HEK293 (cell line): ENCODE measurements at regions not wholly inside any gene's neighbourhood (a gene's known extent, or its start where the extent isn't known, plus 50 kb on each side); places are given as distances from the start of the nearest gene placed in this dataset.

Experiments
- HOXA7 ChIP-seq: sonication (generic); formaldehyde crosslinking; IDR thresholded peaks from 2 replicates; pipeline ENCODE4 v1.8.1; 2022; ENCODE audit warnings: missing genetic modification reagents, borderline replicate concordance
- HOXD13 ChIP-seq: sonication (generic); formaldehyde crosslinking; IDR thresholded peaks from 2 replicates; pipeline ENCODE4 v1.8.0; 2022; ENCODE audit warnings: missing genetic modification reagents, borderline replicate concordance
- MEIS1 ChIP-seq: sonication (generic); formaldehyde crosslinking; IDR thresholded peaks from 2 replicates; pipeline ENCODE4 v1.8.1; 2022; ENCODE audit warnings: missing genetic modification reagents, mild to moderate bottlenecking, borderline replicate concordance
- PRDM1 ChIP-seq: fragments of 450-650 bp; formaldehyde crosslinking; IDR thresholded peaks from 2 replicates; pipeline ENCODE4; 2016; ENCODE audit warnings: missing biosample characterization, missing genetic modification characterization
- TCF7L2 ChIP-seq: IDR thresholded peaks from 2 replicates; pipeline ENCODE4 v1.6.1; 2011; ENCODE audit warnings: low read depth, mild to moderate bottlenecking, inconsistent platforms, low read length, moderate library complexity, borderline replicate concordance
- ZNF274 ChIP-seq, 2 experiments: fragments of 200-500 bp in 1 of 2; fragments of 450-650 bp in 1 of 2; sonication (Bioruptor generic) in 1 of 2; formaldehyde crosslinking in 1 of 2; IDR thresholded peaks; 2 replicates each; pipeline versions ENCODE4 v1.5.1 to v1.6.1; 2014 to 2016; ENCODE audit warnings: borderline replicate concordance in 1 of 2, inconsistent platforms in 1 of 2, low read length in 1 of 2, missing biosample characterization in 1 of 2, missing genetic modification characterization in 1 of 2
- ZNF335 ChIP-seq: fragments of 450-650 bp; formaldehyde crosslinking; conservative IDR thresholded peaks from 2 replicates; pipeline ENCODE4 v1.5.1; 2016; ENCODE audit warnings: missing biosample characterization, missing genetic modification characterization
- ZNF433 ChIP-seq: fragments of 450-650 bp; formaldehyde crosslinking; IDR thresholded peaks from 2 replicates; pipeline ENCODE4 v1.5.1; 2016; ENCODE audit warnings: missing biosample characterization, missing genetic modification characterization, low read depth
- TF ChIP-seq, protein P1 (sequence below): fragments of 450-650 bp; formaldehyde crosslinking; IDR thresholded peaks from 2 replicates; pipeline ENCODE4 v1.5.1; 2017; ENCODE audit warnings: missing biosample characterization, missing genetic modification characterization
- TF ChIP-seq, protein P2 (sequence below): fragments of 450-650 bp; formaldehyde crosslinking; IDR thresholded peaks from 2 replicates; pipeline ENCODE4 v1.5.1; 2016; ENCODE audit warnings: missing biosample characterization, missing genetic modification characterization
- TF ChIP-seq, protein P3 (sequence below): fragments of 450-650 bp; formaldehyde crosslinking; IDR thresholded peaks from 2 replicates; pipeline ENCODE4 v1.5.1; 2016; ENCODE audit warnings: missing biosample characterization, missing genetic modification characterization
- TF ChIP-seq, protein P4 (sequence below): fragments of 450-650 bp; formaldehyde crosslinking; IDR thresholded peaks from 2 replicates; pipeline ENCODE4 v1.5.1; 2016; ENCODE audit warnings: missing biosample characterization, missing genetic modification characterization
- TF ChIP-seq, protein P5 (sequence below): fragments of 450-650 bp; formaldehyde crosslinking; IDR thresholded peaks from 2 replicates; pipeline ENCODE4 v1.5.1; 2016; ENCODE audit warnings: missing biosample characterization, missing genetic modification characterization

DNA sequence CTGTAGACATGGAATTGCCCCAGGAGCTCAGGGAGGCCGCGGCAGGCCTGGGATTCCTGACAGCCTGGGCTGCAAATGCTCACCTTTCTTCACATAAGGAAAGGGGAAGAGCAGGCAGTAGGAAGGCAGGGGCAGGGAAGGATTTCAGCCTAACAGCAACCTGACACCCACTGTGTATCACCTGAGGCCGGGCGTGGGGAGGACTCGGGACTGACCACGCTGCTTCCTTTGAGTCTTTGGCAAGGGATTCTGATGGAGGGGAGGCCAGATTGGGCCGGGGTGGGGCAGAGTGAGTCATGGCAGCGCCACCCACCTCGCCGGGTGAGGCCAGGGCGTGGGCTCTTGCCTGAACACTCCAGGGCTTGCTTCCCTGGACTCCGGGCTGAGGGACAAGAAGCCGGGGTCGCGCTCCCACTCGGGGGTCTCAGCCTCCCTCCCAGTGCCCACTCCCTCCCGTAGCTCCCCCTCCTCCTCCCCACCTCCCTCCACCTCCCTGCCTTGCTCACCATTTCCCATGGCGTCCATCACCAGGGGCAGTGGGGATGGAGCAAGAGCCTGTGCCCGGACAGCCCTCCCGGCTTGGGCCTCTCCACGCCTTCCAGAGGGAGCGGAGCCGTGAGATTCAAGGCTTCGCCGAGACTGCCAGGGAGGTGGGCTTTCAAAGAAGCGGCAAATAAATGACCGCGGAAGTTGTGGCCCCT, 247.9 kb upstream of the RTL1 start:
- TF ChIP-seq HOXD13 (CRISPR knock-in tag) (no peak), ZNF335 (tag by site-specific recombination) (no peak), ZNF274 (IDR thresholded peaks at IDR 0.05; ENCODE audit: low read length) (no peak), ZNF274 (tag by site-specific recombination; IDR thresholded peaks at IDR 0.05; ENCODE audit: borderline replicate concordance) (no peak), ZNF433 (tag by site-specific recombination) (no peak), TCF7L2 (no peak), PRDM1 (tag by site-specific recombination) (no peak), MEIS1 (CRISPR knock-in tag) (no peak), HOXA7 (CRISPR knock-in tag) (no peak)
- TF ChIP-seq, protein P1, sequence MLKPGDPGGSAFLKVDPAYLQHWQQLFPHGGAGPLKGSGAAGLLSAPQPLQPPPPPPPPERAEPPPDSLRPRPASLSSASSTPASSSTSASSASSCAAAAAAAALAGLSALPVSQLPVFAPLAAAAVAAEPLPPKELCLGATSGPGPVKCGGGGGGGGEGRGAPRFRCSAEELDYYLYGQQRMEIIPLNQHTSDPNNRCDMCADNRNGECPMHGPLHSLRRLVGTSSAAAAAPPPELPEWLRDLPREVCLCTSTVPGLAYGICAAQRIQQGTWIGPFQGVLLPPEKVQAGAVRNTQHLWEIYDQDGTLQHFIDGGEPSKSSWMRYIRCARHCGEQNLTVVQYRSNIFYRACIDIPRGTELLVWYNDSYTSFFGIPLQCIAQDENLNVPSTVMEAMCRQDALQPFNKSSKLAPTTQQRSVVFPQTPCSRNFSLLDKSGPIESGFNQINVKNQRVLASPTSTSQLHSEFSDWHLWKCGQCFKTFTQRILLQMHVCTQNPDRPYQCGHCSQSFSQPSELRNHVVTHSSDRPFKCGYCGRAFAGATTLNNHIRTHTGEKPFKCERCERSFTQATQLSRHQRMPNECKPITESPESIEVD (tag by site-specific recombination): no peak
- TF ChIP-seq, protein P2, sequence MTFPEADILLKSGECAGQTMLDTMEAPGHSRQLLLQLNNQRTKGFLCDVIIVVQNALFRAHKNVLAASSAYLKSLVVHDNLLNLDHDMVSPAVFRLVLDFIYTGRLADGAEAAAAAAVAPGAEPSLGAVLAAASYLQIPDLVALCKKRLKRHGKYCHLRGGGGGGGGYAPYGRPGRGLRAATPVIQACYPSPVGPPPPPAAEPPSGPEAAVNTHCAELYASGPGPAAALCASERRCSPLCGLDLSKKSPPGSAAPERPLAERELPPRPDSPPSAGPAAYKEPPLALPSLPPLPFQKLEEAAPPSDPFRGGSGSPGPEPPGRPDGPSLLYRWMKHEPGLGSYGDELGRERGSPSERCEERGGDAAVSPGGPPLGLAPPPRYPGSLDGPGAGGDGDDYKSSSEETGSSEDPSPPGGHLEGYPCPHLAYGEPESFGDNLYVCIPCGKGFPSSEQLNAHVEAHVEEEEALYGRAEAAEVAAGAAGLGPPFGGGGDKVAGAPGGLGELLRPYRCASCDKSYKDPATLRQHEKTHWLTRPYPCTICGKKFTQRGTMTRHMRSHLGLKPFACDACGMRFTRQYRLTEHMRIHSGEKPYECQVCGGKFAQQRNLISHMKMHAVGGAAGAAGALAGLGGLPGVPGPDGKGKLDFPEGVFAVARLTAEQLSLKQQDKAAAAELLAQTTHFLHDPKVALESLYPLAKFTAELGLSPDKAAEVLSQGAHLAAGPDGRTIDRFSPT (tag by site-specific recombination): no peak
- TF ChIP-seq, protein P3, sequence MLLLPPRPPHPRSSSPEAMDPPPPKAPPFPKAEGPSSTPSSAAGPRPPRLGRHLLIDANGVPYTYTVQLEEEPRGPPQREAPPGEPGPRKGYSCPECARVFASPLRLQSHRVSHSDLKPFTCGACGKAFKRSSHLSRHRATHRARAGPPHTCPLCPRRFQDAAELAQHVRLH (tag by site-specific recombination): no peak
- TF ChIP-seq, protein P4, sequence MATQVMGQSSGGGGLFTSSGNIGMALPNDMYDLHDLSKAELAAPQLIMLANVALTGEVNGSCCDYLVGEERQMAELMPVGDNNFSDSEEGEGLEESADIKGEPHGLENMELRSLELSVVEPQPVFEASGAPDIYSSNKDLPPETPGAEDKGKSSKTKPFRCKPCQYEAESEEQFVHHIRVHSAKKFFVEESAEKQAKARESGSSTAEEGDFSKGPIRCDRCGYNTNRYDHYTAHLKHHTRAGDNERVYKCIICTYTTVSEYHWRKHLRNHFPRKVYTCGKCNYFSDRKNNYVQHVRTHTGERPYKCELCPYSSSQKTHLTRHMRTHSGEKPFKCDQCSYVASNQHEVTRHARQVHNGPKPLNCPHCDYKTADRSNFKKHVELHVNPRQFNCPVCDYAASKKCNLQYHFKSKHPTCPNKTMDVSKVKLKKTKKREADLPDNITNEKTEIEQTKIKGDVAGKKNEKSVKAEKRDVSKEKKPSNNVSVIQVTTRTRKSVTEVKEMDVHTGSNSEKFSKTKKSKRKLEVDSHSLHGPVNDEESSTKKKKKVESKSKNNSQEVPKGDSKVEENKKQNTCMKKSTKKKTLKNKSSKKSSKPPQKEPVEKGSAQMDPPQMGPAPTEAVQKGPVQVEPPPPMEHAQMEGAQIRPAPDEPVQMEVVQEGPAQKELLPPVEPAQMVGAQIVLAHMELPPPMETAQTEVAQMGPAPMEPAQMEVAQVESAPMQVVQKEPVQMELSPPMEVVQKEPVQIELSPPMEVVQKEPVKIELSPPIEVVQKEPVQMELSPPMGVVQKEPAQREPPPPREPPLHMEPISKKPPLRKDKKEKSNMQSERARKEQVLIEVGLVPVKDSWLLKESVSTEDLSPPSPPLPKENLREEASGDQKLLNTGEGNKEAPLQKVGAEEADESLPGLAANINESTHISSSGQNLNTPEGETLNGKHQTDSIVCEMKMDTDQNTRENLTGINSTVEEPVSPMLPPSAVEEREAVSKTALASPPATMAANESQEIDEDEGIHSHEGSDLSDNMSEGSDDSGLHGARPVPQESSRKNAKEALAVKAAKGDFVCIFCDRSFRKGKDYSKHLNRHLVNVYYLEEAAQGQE (tag by site-specific recombination): no peak
- TF ChIP-seq, protein P5, sequence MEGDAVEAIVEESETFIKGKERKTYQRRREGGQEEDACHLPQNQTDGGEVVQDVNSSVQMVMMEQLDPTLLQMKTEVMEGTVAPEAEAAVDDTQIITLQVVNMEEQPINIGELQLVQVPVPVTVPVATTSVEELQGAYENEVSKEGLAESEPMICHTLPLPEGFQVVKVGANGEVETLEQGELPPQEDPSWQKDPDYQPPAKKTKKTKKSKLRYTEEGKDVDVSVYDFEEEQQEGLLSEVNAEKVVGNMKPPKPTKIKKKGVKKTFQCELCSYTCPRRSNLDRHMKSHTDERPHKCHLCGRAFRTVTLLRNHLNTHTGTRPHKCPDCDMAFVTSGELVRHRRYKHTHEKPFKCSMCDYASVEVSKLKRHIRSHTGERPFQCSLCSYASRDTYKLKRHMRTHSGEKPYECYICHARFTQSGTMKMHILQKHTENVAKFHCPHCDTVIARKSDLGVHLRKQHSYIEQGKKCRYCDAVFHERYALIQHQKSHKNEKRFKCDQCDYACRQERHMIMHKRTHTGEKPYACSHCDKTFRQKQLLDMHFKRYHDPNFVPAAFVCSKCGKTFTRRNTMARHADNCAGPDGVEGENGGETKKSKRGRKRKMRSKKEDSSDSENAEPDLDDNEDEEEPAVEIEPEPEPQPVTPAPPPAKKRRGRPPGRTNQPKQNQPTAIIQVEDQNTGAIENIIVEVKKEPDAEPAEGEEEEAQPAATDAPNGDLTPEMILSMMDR (tag by site-specific recombination): no peak
